ENCODE measurements at regions not wholly inside any gene's neighbourhood (a gene's known extent, or its start where the extent isn't known, plus 50 kb on each side); places are given as distances from the start of the nearest gene placed in this dataset.

DNA sequence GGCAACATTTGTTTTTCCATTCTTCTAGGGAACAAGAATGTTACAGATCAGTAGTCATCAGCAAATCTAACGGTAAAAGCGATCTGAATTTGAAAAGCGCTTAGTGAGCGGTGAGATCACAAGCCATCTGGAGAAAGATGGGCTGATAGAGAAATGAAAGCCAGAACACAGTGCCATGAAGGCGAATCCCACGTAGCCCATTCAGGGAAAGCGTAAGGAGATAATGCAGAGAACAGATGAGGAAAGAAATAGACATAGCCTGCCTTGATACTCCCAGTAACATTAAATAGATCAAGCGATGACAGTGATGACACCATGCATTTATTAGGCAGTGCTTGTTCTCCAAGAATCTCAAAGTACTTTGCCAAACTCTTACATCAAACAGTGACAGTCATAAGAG, 183.1 kb upstream of the PSMD7 start:
- CTCF ChIA-PET, result no interaction called here
- ATAC-seq (no peak), DNase-seq (ENCODE audit: low read depth, low spot score) (no peak)
- Histone ChIP-seq H3K9me3 (ENCODE audit: control insufficient read depth, insufficient read depth, low read depth, low read length) (no peaks in the 10 kb centered on the region), H3K4me1 (ENCODE audit: control insufficient read depth, insufficient read depth, low read length) (no peaks in the 10 kb centered on the region), H3K4me3 (ENCODE audit: low read depth in 2 of 2, low read length in 2 of 2) (no peak overlapping the region), H3K36me3 (ENCODE audit: control insufficient read depth, insufficient read depth, low read length) (no peaks in the 10 kb centered on the region), H3K27ac (ENCODE audit: low read length) (no peak overlapping the region), H3K27me3 (ENCODE audit: control insufficient read depth, insufficient read depth, low read length) (no peaks in the 10 kb centered on the region)
- intact Hi-C loops (cut with micrococcal nuclease; ENCODE audit: unreplicated experiment), result no loop called here
- TF ChIP-seq, protein P1, sequence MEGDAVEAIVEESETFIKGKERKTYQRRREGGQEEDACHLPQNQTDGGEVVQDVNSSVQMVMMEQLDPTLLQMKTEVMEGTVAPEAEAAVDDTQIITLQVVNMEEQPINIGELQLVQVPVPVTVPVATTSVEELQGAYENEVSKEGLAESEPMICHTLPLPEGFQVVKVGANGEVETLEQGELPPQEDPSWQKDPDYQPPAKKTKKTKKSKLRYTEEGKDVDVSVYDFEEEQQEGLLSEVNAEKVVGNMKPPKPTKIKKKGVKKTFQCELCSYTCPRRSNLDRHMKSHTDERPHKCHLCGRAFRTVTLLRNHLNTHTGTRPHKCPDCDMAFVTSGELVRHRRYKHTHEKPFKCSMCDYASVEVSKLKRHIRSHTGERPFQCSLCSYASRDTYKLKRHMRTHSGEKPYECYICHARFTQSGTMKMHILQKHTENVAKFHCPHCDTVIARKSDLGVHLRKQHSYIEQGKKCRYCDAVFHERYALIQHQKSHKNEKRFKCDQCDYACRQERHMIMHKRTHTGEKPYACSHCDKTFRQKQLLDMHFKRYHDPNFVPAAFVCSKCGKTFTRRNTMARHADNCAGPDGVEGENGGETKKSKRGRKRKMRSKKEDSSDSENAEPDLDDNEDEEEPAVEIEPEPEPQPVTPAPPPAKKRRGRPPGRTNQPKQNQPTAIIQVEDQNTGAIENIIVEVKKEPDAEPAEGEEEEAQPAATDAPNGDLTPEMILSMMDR (IDR thresholded peaks at IDR 0.05), result no peak
- TF ChIP-seq POLR2AphosphoS5 (IDR thresholded peaks at IDR 0.05; ENCODE audit: low read depth, low read length) (no peak), TCF7L2 (IDR thresholded peaks at IDR 0.05; ENCODE audit: low read depth, low read length) (no peak), SIN3A (IDR thresholded peaks at IDR 0.05; ENCODE audit: borderline replicate concordance, insufficient read depth, low read depth, low read length) (no peak)
- TF ChIP-seq, protein P2, sequence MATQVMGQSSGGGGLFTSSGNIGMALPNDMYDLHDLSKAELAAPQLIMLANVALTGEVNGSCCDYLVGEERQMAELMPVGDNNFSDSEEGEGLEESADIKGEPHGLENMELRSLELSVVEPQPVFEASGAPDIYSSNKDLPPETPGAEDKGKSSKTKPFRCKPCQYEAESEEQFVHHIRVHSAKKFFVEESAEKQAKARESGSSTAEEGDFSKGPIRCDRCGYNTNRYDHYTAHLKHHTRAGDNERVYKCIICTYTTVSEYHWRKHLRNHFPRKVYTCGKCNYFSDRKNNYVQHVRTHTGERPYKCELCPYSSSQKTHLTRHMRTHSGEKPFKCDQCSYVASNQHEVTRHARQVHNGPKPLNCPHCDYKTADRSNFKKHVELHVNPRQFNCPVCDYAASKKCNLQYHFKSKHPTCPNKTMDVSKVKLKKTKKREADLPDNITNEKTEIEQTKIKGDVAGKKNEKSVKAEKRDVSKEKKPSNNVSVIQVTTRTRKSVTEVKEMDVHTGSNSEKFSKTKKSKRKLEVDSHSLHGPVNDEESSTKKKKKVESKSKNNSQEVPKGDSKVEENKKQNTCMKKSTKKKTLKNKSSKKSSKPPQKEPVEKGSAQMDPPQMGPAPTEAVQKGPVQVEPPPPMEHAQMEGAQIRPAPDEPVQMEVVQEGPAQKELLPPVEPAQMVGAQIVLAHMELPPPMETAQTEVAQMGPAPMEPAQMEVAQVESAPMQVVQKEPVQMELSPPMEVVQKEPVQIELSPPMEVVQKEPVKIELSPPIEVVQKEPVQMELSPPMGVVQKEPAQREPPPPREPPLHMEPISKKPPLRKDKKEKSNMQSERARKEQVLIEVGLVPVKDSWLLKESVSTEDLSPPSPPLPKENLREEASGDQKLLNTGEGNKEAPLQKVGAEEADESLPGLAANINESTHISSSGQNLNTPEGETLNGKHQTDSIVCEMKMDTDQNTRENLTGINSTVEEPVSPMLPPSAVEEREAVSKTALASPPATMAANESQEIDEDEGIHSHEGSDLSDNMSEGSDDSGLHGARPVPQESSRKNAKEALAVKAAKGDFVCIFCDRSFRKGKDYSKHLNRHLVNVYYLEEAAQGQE (IDR thresholded peaks at IDR 0.05; ENCODE audit: insufficient read depth in 1 of 2, low read depth in 2 of 2, low read length in 1 of 2), result no peak
- in situ Hi-C loops (cut with HindIII; ENCODE audit: low pct_unique_long_range_greater_than_20kb, low sequenced_read_pairs), result no loop called here
- BruUV-seq (replicated peaks), result no TSS peak
- POLR2A ChIA-PET, result no interaction called here

DNA sequence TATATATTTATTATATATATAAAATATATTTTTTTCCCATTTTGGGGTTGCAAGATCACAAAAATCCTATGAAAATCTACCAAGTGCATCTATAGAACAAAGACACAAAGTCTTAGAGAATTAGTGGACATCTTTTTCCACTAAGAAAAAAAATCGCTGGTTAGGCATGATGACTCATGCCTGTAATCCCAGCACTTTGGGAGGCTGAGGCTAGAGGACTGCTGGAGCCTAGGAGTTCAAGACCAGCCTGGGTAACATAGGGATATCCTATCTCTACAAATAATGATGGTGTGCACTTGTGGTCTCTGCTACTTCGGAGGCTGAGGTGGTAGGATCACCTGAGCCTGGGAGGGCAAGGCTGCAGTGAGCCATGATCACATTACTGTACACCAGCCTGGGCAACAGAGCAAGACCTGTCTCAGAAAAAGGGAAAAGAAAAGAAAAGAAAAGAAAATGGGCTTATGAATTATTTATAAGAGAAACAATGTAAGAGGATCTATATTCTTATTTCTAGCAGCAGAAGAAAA, 185.1 kb upstream of the PSMD7 start:
- H3K4me3 ChIP-seq (ENCODE audit: low read depth in 2 of 2, low read length in 2 of 2), result no peak overlapping the region
- POLR2A ChIA-PET, result no interaction called here
- H3K27ac ChIP-seq (ENCODE audit: low read length), result no peak overlapping the region
- CTCF ChIA-PET, result no interaction called here
- H3K27me3 ChIP-seq (ENCODE audit: control insufficient read depth, insufficient read depth, low read length), result no peaks in the 10 kb centered on the region
- BruUV-seq (replicated peaks), result no TSS peak
- in situ Hi-C loops (cut with HindIII; ENCODE audit: low pct_unique_long_range_greater_than_20kb, low sequenced_read_pairs), result no loop called here
- no peaks in the 10 kb centered on the region for H3K9me3 ChIP-seq (ENCODE audit: control insufficient read depth, insufficient read depth, low read depth, low read length)
- DNase-seq (ENCODE audit: low read depth, low spot score), result no peak
- intact Hi-C loops (cut with micrococcal nuclease; ENCODE audit: unreplicated experiment), result no loop called here
- no peaks in the 10 kb centered on the region for H3K36me3 ChIP-seq (ENCODE audit: control insufficient read depth, insufficient read depth, low read length)
- no peaks in the 10 kb centered on the region for H3K4me1 ChIP-seq (ENCODE audit: control insufficient read depth, insufficient read depth, low read length)
- TF ChIP-seq POLR2AphosphoS5 (IDR thresholded peaks at IDR 0.05; ENCODE audit: low read depth, low read length), result no peak
- TF ChIP-seq, protein P1 (IDR thresholded peaks at IDR 0.05), result no peak
- no peak for TF ChIP-seq TCF7L2 (IDR thresholded peaks at IDR 0.05; ENCODE audit: low read depth, low read length)
- no peak for TF ChIP-seq SIN3A (IDR thresholded peaks at IDR 0.05; ENCODE audit: borderline replicate concordance, insufficient read depth, low read depth, low read length)
- TF ChIP-seq, protein P2 (IDR thresholded peaks at IDR 0.05; ENCODE audit: insufficient read depth in 1 of 2, low read depth in 2 of 2, low read length in 1 of 2), result no peak
- ATAC-seq, result no peak

All from Panc1 (cell line).